Upper lobe of left lung (tissue), 6 donors: ENCODE measurements at regions not wholly inside any gene's neighbourhood (a gene's known extent, or its start where the extent isn't known, plus 50 kb on each side); places are given as distances from the start of the nearest gene placed in this dataset.

ENCODE experiments used
- ATAC-seq, 2 donors: fragments of 200-7000 bp; cut with Tn5 transposase; one replicate each; pipeline ENCODE4 v1.9.1; 2022; ENCODE audit warnings: mild to moderate bottlenecking in 2 of 2, moderate library complexity in 2 of 2; ENCODE audit not compliant: low FRiP score in 2 of 2
- DNase-seq, 2 donors: peaks; one replicate each; pipeline ENCODE4 v3.0.0-alpha.2; 2019 to 2020
- H3K27ac ChIP-seq, 4 donors: fragments of 200-600 bp; sonication (generic); one replicate each; pipeline ENCODE4 v1.5.1; 2016 to 2019
- H3K27me3 ChIP-seq, 4 donors: fragments of 200-600 bp; sonication (generic); one replicate each; pipeline ENCODE4 v1.5.1; 2017 to 2019
- H3K36me3 ChIP-seq, 4 donors: fragments of 200-600 bp; sonication (generic); one replicate each; pipeline ENCODE4 v1.5.1; 2016 to 2019
- H3K4me1 ChIP-seq, 4 donors: fragments of 200-600 bp; sonication (generic); one replicate each; pipeline ENCODE4 v1.5.1; 2018 to 2019
- H3K4me3 ChIP-seq, 4 donors: fragments of 200-600 bp; sonication (generic); one replicate each; pipeline ENCODE4 v1.5.1; 2017 to 2019; ENCODE audit warnings: mild to moderate bottlenecking in 2 of 4, moderate library complexity in 1 of 4
- H3K9me3 ChIP-seq, 4 donors: fragments of 200-600 bp; sonication (generic); one replicate each; pipeline ENCODE4 v1.5.1; 2018 to 2019
- CTCF ChIP-seq, 6 experiments: fragments of 450-650 bp in 4 of 6; fragments of 200-600 bp in 2 of 6; sonication (generic) in 2 of 6; IDR thresholded peaks; one replicate each; pipeline ENCODE4 v1.5.1; 2016 to 2019; ENCODE audit warnings: antibody characterized with exemption in 6 of 6
- EP300 ChIP-seq, 4 donors: sonication (generic); formaldehyde crosslinking; IDR thresholded peaks; one replicate each; pipeline ENCODE4 v1.5.1; 2017; ENCODE audit warnings: antibody characterized with exemption in 4 of 4, control low read depth in 2 of 4
- POLR2A ChIP-seq, 4 donors: fragments of 450-650 bp; IDR thresholded peaks; one replicate each; pipeline ENCODE4 v1.5.1; 2016 to 2017; ENCODE audit warnings: antibody characterized with exemption in 4 of 4, mild to moderate bottlenecking in 2 of 4
- POLR2AphosphoS5 ChIP-seq, 2 donors: sonication (generic); formaldehyde crosslinking; IDR thresholded peaks; one replicate each; pipeline ENCODE4 v1.5.1; 2017; ENCODE audit warnings: antibody characterized with exemption in 2 of 2
- WGBS, 2 donors: methylation state at CpG; one replicate each; pipeline ENCODE4 v1.1.5; 2017 to 2018; 5-methylcytosine and 5-hydroxymethylcytosine counted together
- donor health status: DM: no; HTN: no; CAD: no; lungs with moderate emphysema.
- donor health status: DM: no; HTN: yes; CAD: no; lungs with severe emphysema.

- Histone ChIP-seq H3K9me3 (no peaks in the 10 kb centered on the region), H3K36me3 (no peaks in the 10 kb centered on the region), H3K27ac (no peak overlapping the region), H3K4me1 (no peaks in the 10 kb centered on the region), H3K27me3 (no peaks in the 10 kb centered on the region), H3K4me3 (no peak overlapping the region)
- no peak for TF ChIP-seq EP300 (IDR thresholded peaks at IDR 0.05)
- TF ChIP-seq CTCF (IDR thresholded peaks at IDR 0.05): no peak
- TF ChIP-seq POLR2AphosphoS5 (IDR thresholded peaks at IDR 0.05): no peak
- TF ChIP-seq POLR2A (IDR thresholded peaks at IDR 0.05): no peak
- DNase-seq: no peak
- ATAC-seq: no peak
Measured at GRCh38 chr6:22621701-22622100, 52.3 kb downstream of the HDGFL1 start.

- ATAC-seq: no peak
- Histone ChIP-seq H3K36me3 (no peaks in the 10 kb centered on the region), H3K9me3 (no peaks in the 10 kb centered on the region), H3K4me3 (no peak overlapping the region), H3K27ac (no peak overlapping the region), H3K27me3 (no peaks in the 10 kb centered on the region), H3K4me1 (no peaks in the 10 kb centered on the region)
- TF ChIP-seq EP300 (IDR thresholded peaks at IDR 0.05) (no peak), POLR2A (IDR thresholded peaks at IDR 0.05) (no peak), CTCF (IDR thresholded peaks at IDR 0.05) (no peak), POLR2AphosphoS5 (IDR thresholded peaks at IDR 0.05) (no peak)
- no peak for DNase-seq
Measured at GRCh38 chr6:22622351-22622750, 53.0 kb downstream of the HDGFL1 start.

DNA sequence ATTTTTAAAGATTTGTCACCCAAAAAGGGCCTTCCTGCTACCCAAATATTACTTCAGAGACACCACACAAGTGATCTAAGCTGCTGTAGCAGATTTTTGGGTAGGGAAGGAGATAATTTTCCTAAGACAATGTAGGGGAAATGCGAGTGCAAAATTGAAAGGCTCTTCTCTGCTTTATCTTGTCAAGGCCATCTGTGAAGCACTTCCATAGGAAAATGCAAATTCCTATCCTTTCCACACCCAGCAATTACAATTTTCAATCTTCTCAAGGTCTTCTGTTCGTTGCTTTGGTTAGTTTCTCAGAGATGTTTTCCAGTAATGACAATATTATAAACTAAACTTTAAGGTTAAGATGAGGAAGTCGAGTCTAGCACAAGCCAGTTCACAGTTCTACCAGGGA, 53.4 kb downstream of the HDGFL1 start:
- WGBS, 2 donors: 62 to 79% methylated on average over 3 of the region's 3 CpGs
- TF ChIP-seq POLR2AphosphoS5 (IDR thresholded peaks at IDR 0.05): no peak
- TF ChIP-seq EP300 (IDR thresholded peaks at IDR 0.05): no peak
- H3K27me3 ChIP-seq: no peaks in the 10 kb centered on the region
- H3K36me3 ChIP-seq: no peaks in the 10 kb centered on the region
- no peak overlapping the region for H3K4me3 ChIP-seq
- no peak for ATAC-seq
- no peaks in the 10 kb centered on the region for H3K9me3 ChIP-seq
- DNase-seq: no peak
- no peak overlapping the region for H3K27ac ChIP-seq
- no peaks in the 10 kb centered on the region for H3K4me1 ChIP-seq

GRCh38 chr6:22627644-22628043, 58.3 kb downstream of the HDGFL1 start:
- ATAC-seq: no peak
- Histone ChIP-seq H3K4me1 (no peaks in the 10 kb centered on the region), H3K4me3 (no peak overlapping the region), H3K27ac (no peak overlapping the region), H3K27me3 (no peaks in the 10 kb centered on the region), H3K9me3 (no peaks in the 10 kb centered on the region), H3K36me3 (no peaks in the 10 kb centered on the region)
- TF ChIP-seq POLR2AphosphoS5 (IDR thresholded peaks at IDR 0.05): no peak
- TF ChIP-seq CTCF (IDR thresholded peaks at IDR 0.05): no peak
- no peak for TF ChIP-seq EP300 (IDR thresholded peaks at IDR 0.05)
- TF ChIP-seq POLR2A (IDR thresholded peaks at IDR 0.05): no peak
- 75 to 85% methylated on average over 2 of the region's 2 CpGs for WGBS, 2 donors
- no peak for DNase-seq

DNA sequence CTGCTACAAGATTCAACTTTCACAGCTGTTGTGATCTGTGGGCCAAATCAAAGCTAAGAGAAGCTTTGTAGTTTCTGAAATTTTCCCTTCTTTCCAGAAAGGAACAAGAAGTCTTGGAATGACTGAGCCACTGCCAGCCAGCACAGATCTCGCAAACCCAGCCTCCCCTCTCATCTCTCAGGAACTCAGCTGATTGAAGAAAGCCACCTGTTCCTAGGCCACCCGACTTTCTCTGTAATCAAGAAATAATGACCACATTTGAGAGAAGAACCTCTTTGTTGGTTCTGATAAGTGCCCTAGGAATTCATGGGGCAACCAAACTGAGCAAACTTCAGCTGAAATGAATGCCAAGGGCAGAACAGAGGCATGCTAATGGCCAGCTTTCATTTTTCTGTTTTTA, 61.7 kb downstream of the HDGFL1 start:
- H3K27me3 ChIP-seq: no peaks in the 10 kb centered on the region
- no peaks in the 10 kb centered on the region for H3K9me3 ChIP-seq
- H3K27ac ChIP-seq: no peak overlapping the region
- 55 to 70% methylated on average over 2 of the region's 2 CpGs for WGBS, 2 donors
- ATAC-seq: no peak
- TF ChIP-seq EP300 (IDR thresholded peaks at IDR 0.05) (no peak), POLR2AphosphoS5 (IDR thresholded peaks at IDR 0.05) (no peak), POLR2A (IDR thresholded peaks at IDR 0.05) (no peak), CTCF (IDR thresholded peaks at IDR 0.05) (no peak)
- no peak for DNase-seq
- H3K4me1 ChIP-seq: no peaks in the 10 kb centered on the region
- no peaks in the 10 kb centered on the region for H3K36me3 ChIP-seq
- no peak overlapping the region for H3K4me3 ChIP-seq
